Hypothalamus (tissue), 51 donors: ENCODE measurements at regions not wholly inside any gene's neighbourhood (a gene's known extent, or its start where the extent isn't known, plus 50 kb on each side); places are given as distances from the start of the nearest gene placed in this dataset.

ENCODE experiments used
- DNase-seq, 51 donors: peaks; one replicate each; lab custom pipeline; 2025; lab: John Stamatoyannopoulos, UW

- no peak for DNase-seq
These were observed 90.1 kb upstream of the PIK3CG start for GRCh38 chr7:106774768-106775551.

GRCh38 chr7:106775552-106775936, 89.5 kb upstream of the PIK3CG start:
- DNase-seq = no peak

- DNase-seq = no peak
These were observed 89.0 kb upstream of the PIK3CG start for GRCh38 chr7:106775975-106776607.

GRCh38 chr7:106776618-106777347, 88.3 kb upstream of the PIK3CG start:
- no peak for DNase-seq

- no peak for DNase-seq
These were observed 87.3 kb upstream of the PIK3CG start for GRCh38 chr7:106777674-106778299.

- DNase-seq = no peak
These were observed 86.3 kb upstream of the PIK3CG start for GRCh38 chr7:106778656-106779250.

- no peak for DNase-seq
These were observed 85.2 kb upstream of the PIK3CG start for GRCh38 chr7:106779877-106780276.

GRCh38 chr7:106781007-106781406, 84.1 kb upstream of the PIK3CG start:
- no peak for DNase-seq

- DNase-seq = no peak
These were observed 83.1 kb upstream of the PIK3CG start for GRCh38 chr7:106781828-106782544.

GRCh38 chr7:106783286-106783685, 81.8 kb upstream of the PIK3CG start:
- DNase-seq = no peak

GRCh38 chr7:106788637-106789036, 76.4 kb upstream of the PIK3CG start:
- DNase-seq = no peak

- no peak for DNase-seq
These were observed 73.6 kb upstream of the PIK3CG start for GRCh38 chr7:106791526-106791925.

GRCh38 chr7:106792233-106792926, 72.7 kb upstream of the PIK3CG start:
- no peak for DNase-seq

GRCh38 chr7:106793015-106793975, 71.8 kb upstream of the PIK3CG start:
- peak in 1 of 51 donors; percentile 9 for DNase-seq

GRCh38 chr7:106794276-106795083, 70.6 kb upstream of the PIK3CG start:
- no peak for DNase-seq

GRCh38 chr7:106795084-106795876, 69.8 kb upstream of the PIK3CG start:
- no peak for DNase-seq

GRCh38 chr7:106795877-106796231, 69.2 kb upstream of the PIK3CG start:
- no peak for DNase-seq
